Spinal cord (tissue), 9 donors: ENCODE measurements at regions not wholly inside any gene's neighbourhood (a gene's known extent, or its start where the extent isn't known, plus 50 kb on each side); places are given as distances from the start of the nearest gene placed in this dataset.

Experiments used
- DNase-seq, 6 donors: peaks; one replicate each; pipeline versions ENCODE4 v3.0.0 to v3.0.0-alpha.2; 2013 to 2015; ENCODE audit warnings: low spot score in 6 of 6, low read depth in 4 of 6
- H3K27ac ChIP-seq: one replicate; pipeline ENCODE4 v1.5.1; 2013; ENCODE audit warnings: low read depth, low read length, control low read depth
- H3K27me3 ChIP-seq: one replicate; pipeline ENCODE4 v1.6.1; 2013; ENCODE audit warnings: low read length; ENCODE audit not compliant: control insufficient read depth, insufficient read depth
- H3K36me3 ChIP-seq: one replicate; pipeline ENCODE4 v1.6.1; 2013; ENCODE audit warnings: low read length; ENCODE audit not compliant: control insufficient read depth, insufficient read depth
- H3K4me1 ChIP-seq: one replicate; pipeline ENCODE4 v1.6.1; 2013; ENCODE audit warnings: low read length; ENCODE audit not compliant: control insufficient read depth, insufficient read depth
- H3K4me3 ChIP-seq: one replicate; pipeline ENCODE4 v1.5.1; 2013; ENCODE audit warnings: low read depth, low read length, control low read depth
- H3K9me3 ChIP-seq: one replicate; pipeline ENCODE4 v1.6.1; 2013; ENCODE audit warnings: low read length; ENCODE audit not compliant: control insufficient read depth, insufficient read depth
- WGBS: methylation state at CpG from one replicate; pipeline ENCODE4 v1.1.5; 2013; ENCODE audit warnings: missing lambda C conversion rate; ENCODE audit not compliant: insufficient coverage; 5-methylcytosine and 5-hydroxymethylcytosine counted together
- donor health status: healthy.

- Histone ChIP-seq H3K4me1 (peaks cover 6% of the 10 kb centered on the region), H3K4me3 (no peak overlapping the region), H3K9me3 (no peaks in the 10 kb centered on the region), H3K27me3 (no peaks in the 10 kb centered on the region), H3K27ac (no peak overlapping the region), H3K36me3 (no peaks in the 10 kb centered on the region)
- no peak for DNase-seq
- no CpG with 5 or more reads among the region's 2 CpGs for WGBS
Observed at GRCh38 chr10:85430991-85431390, 935.6 kb downstream of the GRID1 start.

- no peaks in the 10 kb centered on the region for H3K36me3 ChIP-seq
- H3K27ac ChIP-seq = no peak overlapping the region
- H3K4me1 ChIP-seq = peaks cover 6% of the 10 kb centered on the region
- no peaks in the 10 kb centered on the region for H3K9me3 ChIP-seq
- WGBS = 76% methylated on average over 6 of the region's 7 CpGs
- no peaks in the 10 kb centered on the region for H3K27me3 ChIP-seq
- H3K4me3 ChIP-seq = no peak overlapping the region
- DNase-seq = no peak
Observed at GRCh38 chr10:85433248-85433647, 933.3 kb downstream of the GRID1 start.

- no peak for DNase-seq
- Histone ChIP-seq H3K4me1 (no peaks in the 10 kb centered on the region), H3K4me3 (no peak overlapping the region), H3K27me3 (no peaks in the 10 kb centered on the region), H3K36me3 (no peaks in the 10 kb centered on the region), H3K9me3 (no peaks in the 10 kb centered on the region), H3K27ac (no peak overlapping the region)
- no CpG with 5 or more reads among the region's 2 CpGs for WGBS
Observed at GRCh38 chr10:85444868-85445267, 921.7 kb downstream of the GRID1 start.

GRCh38 chr10:85445702-85446101, 920.9 kb downstream of the GRID1 start:
- no peak overlapping the region for H3K4me3 ChIP-seq
- 50% methylated on average over 1 of the region's 2 CpGs for WGBS
- DNase-seq = no peak
- H3K27ac ChIP-seq = no peak overlapping the region
- H3K4me1 ChIP-seq = no peaks in the 10 kb centered on the region
- no peaks in the 10 kb centered on the region for H3K36me3 ChIP-seq
- H3K9me3 ChIP-seq = no peaks in the 10 kb centered on the region
- no peaks in the 10 kb centered on the region for H3K27me3 ChIP-seq

GRCh38 chr10:85446827-85447226, 919.8 kb downstream of the GRID1 start:
- Histone ChIP-seq H3K36me3 (no peaks in the 10 kb centered on the region), H3K4me3 (no peak overlapping the region), H3K27me3 (no peaks in the 10 kb centered on the region), H3K9me3 (no peaks in the 10 kb centered on the region), H3K27ac (no peak overlapping the region), H3K4me1 (no peaks in the 10 kb centered on the region)
- no peak for DNase-seq
- WGBS = 94% methylated on average over 2 of the region's 2 CpGs

- WGBS = 86% methylated on average over 1 of the region's 1 CpG
Observed at GRCh38 chr10:85447690-85448089, 918.9 kb downstream of the GRID1 start.

GRCh38 chr10:85448716-85449115, 917.9 kb downstream of the GRID1 start:
- H3K4me3 ChIP-seq = no peak overlapping the region
- peak in 2 of 6 donors; percentile 54 to 61 for DNase-seq
- H3K27me3 ChIP-seq = no peaks in the 10 kb centered on the region
- no peak overlapping the region for H3K27ac ChIP-seq
- no peaks in the 10 kb centered on the region for H3K36me3 ChIP-seq
- WGBS = 24% methylated on average over 5 of the region's 5 CpGs
- no peaks in the 10 kb centered on the region for H3K9me3 ChIP-seq
- H3K4me1 ChIP-seq = no peaks in the 10 kb centered on the region

More at GRCh38 chr10:85447690-85448089, 918.9 kb downstream of the GRID1 start:
- Histone ChIP-seq H3K36me3 (no peaks in the 10 kb centered on the region), H3K27ac (no peak overlapping the region), H3K4me3 (no peak overlapping the region), H3K27me3 (no peaks in the 10 kb centered on the region), H3K9me3 (no peaks in the 10 kb centered on the region), H3K4me1 (no peaks in the 10 kb centered on the region)
- DNase-seq = no peak

- Histone ChIP-seq H3K9me3 (no peaks in the 10 kb centered on the region), H3K27me3 (no peaks in the 10 kb centered on the region), H3K36me3 (no peaks in the 10 kb centered on the region), H3K4me1 (no peaks in the 10 kb centered on the region), H3K4me3 (no peak overlapping the region), H3K27ac (no peak overlapping the region)
- 92% methylated on average over 1 of the region's 1 CpG for WGBS
- no peak for DNase-seq
Observed at GRCh38 chr10:85454386-85454785, 912.2 kb downstream of the GRID1 start.

GRCh38 chr10:85457191-85457590, 909.4 kb downstream of the GRID1 start:
- no peak for DNase-seq
- H3K4me1 ChIP-seq = no peaks in the 10 kb centered on the region
- WGBS = 60% methylated on average over 1 of the region's 2 CpGs
- H3K27me3 ChIP-seq = no peaks in the 10 kb centered on the region
- H3K4me3 ChIP-seq = no peak overlapping the region
- no peak overlapping the region for H3K27ac ChIP-seq
- H3K36me3 ChIP-seq = no peaks in the 10 kb centered on the region
- no peaks in the 10 kb centered on the region for H3K9me3 ChIP-seq

- Histone ChIP-seq H3K27me3 (no peaks in the 10 kb centered on the region), H3K4me3 (no peak overlapping the region), H3K9me3 (no peaks in the 10 kb centered on the region), H3K27ac (no peak overlapping the region), H3K4me1 (no peaks in the 10 kb centered on the region), H3K36me3 (no peaks in the 10 kb centered on the region)
- 93% methylated on average over 3 of the region's 3 CpGs for WGBS
- DNase-seq = no peak
Observed at GRCh38 chr10:85458324-85458723, 908.3 kb downstream of the GRID1 start.
